ENCODE measurements at regions not wholly inside any gene's neighbourhood (a gene's known extent, or its start where the extent isn't known, plus 50 kb on each side); places are given as distances from the start of the nearest gene placed in this dataset.

DNA sequence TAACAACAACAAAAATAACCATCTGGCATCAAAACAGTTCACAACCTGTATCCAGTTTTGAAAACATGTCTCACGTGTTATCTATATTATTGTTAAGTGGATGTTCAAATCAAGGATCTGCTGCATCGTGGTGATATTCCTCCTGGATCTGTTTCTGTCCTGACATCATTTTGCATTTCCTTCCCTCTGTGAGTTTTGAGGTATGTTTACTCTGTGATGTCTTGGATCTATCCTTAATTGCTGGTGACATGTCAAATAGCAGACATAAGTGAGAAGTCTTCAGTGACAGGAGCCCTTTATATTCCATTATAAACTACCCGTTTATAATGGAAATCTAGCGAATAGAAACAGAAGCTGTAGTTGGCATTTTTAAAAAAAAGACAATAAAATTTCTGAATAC lies 381.8 kb upstream of the NOX3 start:
- TF ChIP-seq, protein P1, sequence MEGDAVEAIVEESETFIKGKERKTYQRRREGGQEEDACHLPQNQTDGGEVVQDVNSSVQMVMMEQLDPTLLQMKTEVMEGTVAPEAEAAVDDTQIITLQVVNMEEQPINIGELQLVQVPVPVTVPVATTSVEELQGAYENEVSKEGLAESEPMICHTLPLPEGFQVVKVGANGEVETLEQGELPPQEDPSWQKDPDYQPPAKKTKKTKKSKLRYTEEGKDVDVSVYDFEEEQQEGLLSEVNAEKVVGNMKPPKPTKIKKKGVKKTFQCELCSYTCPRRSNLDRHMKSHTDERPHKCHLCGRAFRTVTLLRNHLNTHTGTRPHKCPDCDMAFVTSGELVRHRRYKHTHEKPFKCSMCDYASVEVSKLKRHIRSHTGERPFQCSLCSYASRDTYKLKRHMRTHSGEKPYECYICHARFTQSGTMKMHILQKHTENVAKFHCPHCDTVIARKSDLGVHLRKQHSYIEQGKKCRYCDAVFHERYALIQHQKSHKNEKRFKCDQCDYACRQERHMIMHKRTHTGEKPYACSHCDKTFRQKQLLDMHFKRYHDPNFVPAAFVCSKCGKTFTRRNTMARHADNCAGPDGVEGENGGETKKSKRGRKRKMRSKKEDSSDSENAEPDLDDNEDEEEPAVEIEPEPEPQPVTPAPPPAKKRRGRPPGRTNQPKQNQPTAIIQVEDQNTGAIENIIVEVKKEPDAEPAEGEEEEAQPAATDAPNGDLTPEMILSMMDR (optimal IDR thresholded peaks at IDR 0.05 in 1 of 3, IDR thresholded peaks at IDR 0.05 in 1 of 3, conservative IDR thresholded peaks at IDR 0.05 in 1 of 3; ENCODE audit: extremely low read depth in 1 of 3, insufficient read depth in 2 of 3, low read length in 3 of 3) = no peak
- TF ChIP-seq EZH2 (IDR thresholded peaks at IDR 0.05; ENCODE audit: low read length) = no peak

Data from keratinocyte (primary cell).